HG02943 (cell line): ENCODE measurements at regions not wholly inside any gene's neighbourhood (a gene's known extent, or its start where the extent isn't known, plus 50 kb on each side); places are given as distances from the start of the nearest gene placed in this dataset.
"Not testable (repeated sequence)": the region's sequence is repeated elsewhere in the genome, so short reads cannot be mapped to it uniquely, and the experiment has no call there.

Experiments
- ATAC-seq: cut with Tn5 transposase; IDR thresholded peaks from one replicate; pipeline ENCODE4 v1.9.1; 2021; ENCODE audit warnings: mild to moderate bottlenecking, low read depth, moderate library complexity; ENCODE audit not compliant: unreplicated experiment

DNA sequence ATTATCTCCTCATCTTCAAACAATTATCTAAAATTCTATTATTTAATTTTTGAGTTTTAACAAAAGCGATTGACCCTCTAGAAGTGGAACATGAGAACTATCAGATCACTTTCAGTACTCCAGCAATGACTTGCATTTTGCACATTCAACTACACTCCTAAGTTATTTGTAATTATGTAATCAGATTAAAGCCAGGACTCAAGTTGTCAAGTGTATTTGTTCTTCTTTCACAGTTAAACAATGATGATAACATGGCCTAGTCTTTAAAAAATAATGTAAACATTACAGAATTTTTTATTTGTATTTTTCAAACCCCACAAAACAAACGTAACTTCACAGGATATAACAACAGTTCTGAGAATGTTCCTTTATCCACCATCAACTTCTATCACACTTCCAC, 2148.9 kb upstream of the ACO1 start:
- ATAC-seq, result no peak

DNA sequence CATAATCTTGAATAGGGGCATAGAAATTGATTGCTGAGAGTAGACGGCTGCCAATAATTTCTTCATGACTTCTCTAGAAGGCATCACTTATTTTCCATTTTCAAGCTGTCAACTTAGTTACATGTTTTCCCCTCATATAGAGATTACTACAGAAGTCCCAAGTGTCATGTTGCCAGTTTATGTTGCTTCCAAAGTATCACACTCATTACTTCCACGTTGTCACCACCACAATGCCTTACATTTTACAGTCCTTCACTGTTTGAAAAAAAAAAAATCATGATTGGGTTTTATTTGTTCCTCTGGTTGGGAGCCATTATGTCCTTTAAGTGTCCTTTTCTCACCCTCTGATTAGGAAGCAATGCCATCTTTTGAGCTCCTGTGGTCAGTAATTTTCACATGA, 2144.6 kb upstream of the ACO1 start:
- no peak for ATAC-seq

DNA sequence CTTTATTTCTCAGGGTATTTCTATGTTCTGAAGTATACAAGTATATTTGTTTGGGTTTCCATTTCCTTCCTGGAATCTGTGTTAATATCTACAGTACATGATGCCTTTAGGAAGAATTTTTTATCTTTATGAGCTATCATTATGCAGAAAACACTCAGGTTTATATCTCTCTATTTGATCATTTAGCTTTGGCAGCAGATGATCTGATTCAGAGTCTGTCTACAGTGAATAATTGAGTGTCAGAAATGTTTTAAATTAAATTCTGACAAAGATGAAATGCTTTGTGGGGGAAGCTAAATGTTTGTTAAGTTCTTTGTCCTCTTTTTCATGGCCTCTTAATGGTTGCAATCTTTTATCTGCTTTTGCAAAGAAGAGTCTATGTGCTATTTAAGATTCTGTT, 2141.0 kb upstream of the ACO1 start:
- ATAC-seq, result no peak

GRCh38 chr9:30244877-30245276, 2139.6 kb upstream of the ACO1 start:
- ATAC-seq, result no peak

DNA sequence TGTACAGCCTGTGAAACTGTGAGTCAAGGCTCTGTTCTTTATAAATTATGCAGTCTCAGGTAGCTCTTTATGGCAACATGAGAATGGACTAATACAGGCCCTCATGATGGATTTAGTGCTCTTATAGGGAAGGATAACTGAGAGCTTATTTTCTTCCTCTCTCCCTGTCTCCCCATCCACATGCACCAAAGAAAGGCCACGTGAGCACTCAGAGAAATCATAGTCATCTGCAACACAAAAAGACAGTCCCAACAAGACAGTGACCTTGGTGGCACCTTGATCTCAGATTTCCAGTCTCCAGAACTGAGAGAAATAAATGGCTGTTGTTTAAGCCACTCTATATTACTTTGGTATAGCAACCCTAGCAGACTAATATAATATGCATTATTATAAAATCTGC, 2133.6 kb upstream of the ACO1 start:
- no peak for ATAC-seq

DNA sequence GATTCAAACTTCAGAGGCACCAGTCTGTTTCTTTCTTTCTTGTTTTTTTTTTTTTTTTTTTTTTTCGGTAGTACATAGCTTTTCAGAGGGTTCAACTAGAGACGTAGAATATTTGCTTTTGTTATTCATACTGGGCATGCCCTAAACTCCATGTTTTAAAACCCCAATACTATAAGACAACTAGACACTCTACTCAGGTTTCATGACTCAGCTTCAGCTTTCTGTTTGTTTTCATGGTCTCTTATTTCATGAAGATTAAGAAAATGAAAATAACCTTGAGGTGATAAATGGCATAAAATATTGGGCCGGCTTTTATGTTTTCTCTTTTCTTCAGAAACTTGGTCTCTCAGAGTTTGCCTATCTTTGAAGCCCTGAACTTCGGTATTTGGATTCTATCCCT, 2126.3 kb upstream of the ACO1 start:
- no peak for ATAC-seq

- no peak for ATAC-seq
Observed at GRCh38 chr9:30280229-30280900, 2104.1 kb upstream of the ACO1 start.

- ATAC-seq, result no peak
Observed at GRCh38 chr9:30289435-30289834, 2095.0 kb upstream of the ACO1 start.

DNA sequence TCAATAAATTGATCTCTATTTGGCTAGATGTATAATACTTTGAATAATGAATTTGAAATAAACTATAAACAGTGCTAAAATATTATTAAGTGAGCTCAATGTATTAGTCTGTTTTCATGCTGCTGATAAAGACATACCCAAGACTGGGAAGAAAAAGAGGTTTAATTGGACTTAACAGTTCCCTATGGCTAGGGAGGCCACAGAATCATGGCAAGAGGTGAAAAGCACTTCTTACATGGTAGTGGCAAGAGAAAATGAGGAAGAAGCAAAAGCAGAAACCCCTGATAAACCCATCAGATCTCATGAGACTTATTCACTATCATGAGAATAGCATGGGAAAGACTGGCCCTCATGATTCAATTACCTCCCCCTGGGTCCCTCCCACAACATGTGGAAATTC, 2092.4 kb upstream of the ACO1 start:
- not testable (repeated sequence) for ATAC-seq

DNA sequence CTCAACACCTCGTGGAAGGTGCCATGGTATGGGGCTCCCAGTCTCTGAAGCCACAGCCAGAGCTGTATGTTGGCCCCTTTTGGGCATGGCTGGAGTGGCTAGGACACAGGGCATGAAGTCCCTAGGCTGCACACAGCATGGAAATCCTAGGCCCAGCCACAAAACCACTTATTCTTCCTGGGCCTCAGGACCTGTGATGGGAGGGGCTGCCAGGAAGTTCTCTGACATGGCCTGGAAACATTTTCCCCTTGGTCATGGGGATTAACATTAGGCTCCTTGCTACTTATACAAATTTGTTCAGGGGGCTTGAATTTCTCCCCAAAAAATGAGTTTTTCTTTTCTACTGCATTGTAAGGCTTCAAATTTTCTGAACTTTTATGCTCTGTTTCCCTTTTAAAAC, 2091.2 kb upstream of the ACO1 start:
- ATAC-seq, result no peak

- ATAC-seq, result no peak
Observed at GRCh38 chr9:30299126-30299780, 2085.2 kb upstream of the ACO1 start.

GRCh38 chr9:30301271-30301963, 2083.0 kb upstream of the ACO1 start:
- ATAC-seq, result no peak

GRCh38 chr9:30310711-30311110, 2073.7 kb upstream of the ACO1 start:
- no peak for ATAC-seq

DNA sequence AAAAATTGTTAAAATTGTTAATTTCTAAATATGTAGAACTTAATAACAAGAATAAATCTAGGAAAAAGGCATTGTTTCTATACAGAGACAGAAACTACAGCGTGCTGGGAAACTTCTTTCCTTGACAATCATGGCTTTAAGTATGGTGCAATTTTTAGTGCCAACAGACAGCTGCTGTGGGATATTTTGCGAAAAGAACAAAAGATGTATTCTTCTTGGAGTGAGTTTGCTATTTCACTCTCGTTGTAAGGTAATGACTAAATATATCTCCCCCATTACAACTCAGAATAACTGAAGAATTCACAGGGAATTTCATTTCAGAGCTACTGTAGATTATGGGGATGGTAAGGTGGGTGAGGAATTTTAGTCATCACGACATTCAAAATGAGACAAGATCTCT, 2055.0 kb upstream of the ACO1 start:
- ATAC-seq, result no peak

DNA sequence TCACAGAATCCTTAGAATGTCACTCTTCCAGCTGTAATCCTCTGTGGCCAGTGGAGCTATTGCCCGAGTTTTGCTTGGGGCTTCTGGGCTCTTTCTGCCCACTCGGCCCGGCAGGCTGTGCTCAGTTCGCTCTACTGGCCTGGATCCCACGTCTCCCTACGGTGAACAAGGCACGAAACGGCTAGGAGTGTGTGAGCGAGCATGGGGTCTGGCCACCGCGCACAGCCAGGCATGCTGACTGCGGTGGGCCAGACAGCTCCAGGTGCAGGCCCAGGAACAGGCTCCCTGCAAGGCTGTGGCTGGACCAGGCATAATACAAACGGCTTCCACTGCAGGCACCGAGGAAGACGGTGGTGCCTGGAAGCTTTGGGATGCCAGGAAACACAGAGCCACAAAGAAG, 2035.5 kb upstream of the ACO1 start:
- ATAC-seq, result no peak

- ATAC-seq, result no peak
Observed at GRCh38 chr9:30349526-30350513, 2034.6 kb upstream of the ACO1 start.

- no peak for ATAC-seq
Observed at GRCh38 chr9:30356221-30356620, 2028.2 kb upstream of the ACO1 start.

GRCh38 chr9:30362373-30362772, 2022.1 kb upstream of the ACO1 start:
- ATAC-seq, result no peak

DNA sequence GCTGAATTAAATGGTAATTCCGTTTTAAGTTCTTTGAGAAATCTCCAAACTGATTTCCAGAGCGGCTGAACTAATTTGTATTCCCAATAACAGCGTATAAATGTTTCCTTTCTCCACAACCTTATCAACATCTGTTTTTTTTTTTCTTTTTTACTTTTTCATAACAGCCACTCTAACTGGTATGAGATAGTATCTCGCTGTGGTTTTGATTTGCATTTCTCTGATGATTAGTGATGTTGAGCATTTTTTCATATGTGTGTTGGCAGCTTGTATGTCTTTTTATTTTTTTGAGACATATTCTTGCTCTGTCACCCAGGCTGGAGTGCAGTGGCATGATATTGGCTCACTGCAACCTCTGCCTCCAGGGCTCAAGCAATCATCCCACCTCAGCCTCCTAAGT, 2018.3 kb upstream of the ACO1 start:
- not testable (repeated sequence) for ATAC-seq

GRCh38 chr9:30382271-30382670, 2002.2 kb upstream of the ACO1 start:
- ATAC-seq, result no peak

DNA sequence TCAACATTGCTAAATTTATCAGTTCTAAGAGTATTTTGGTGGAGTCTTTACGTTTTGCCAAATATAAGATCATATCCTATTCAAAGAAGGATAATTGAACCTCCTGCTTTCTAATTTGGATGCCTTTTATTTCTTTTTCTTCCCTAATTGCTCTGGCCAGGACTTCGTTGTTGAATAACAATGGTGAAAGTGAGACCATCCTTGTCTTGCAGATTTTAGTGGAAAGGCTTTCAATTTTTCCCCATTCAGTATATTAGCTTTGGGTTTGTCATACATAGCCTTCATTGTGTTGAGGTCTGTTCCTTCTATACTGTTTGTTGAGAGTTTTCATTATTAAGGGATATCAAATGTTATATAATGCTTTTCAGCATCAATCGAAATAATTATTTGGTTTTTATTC, 1974.2 kb upstream of the ACO1 start:
- no peak for ATAC-seq
